Right lobe of liver (tissue), 6 donors: ENCODE measurements at regions not wholly inside any gene's neighbourhood (a gene's known extent, or its start where the extent isn't known, plus 50 kb on each side); places are given as distances from the start of the nearest gene placed in this dataset.
A peak's percentile ranks its signal among the peaks of the same experiment; 100 is the strongest.

ENCODE experiments used
- ATAC-seq, 4 donors: fragments of 200-7000 bp; cut with Tn5 transposase; one replicate each; pipeline ENCODE4 v1.9.1; 2020; ENCODE audit warnings: mild to moderate bottlenecking in 4 of 4, moderate library complexity in 4 of 4
- DNase-seq, 3 donors: peaks; one replicate each; pipeline ENCODE4 v3.0.0-alpha.2; 2020
- H3K27ac ChIP-seq, 3 donors: fragments of 200-600 bp; one replicate each; pipeline ENCODE4 v1.8.0; 2022
- H3K27me3 ChIP-seq, 2 donors: fragments of 200-600 bp; one replicate each; pipeline ENCODE4 v1.8.0; 2022
- H3K36me3 ChIP-seq, 4 donors: fragments of 200-600 bp; sonication (generic) in 1 of 4; one replicate each; pipeline versions ENCODE4 v1.5.1 to v1.8.0; 2017 to 2022; ENCODE audit warnings: control low read depth in 1 of 4
- H3K4me1 ChIP-seq, 4 donors: fragments of 200-600 bp; sonication (generic) in 1 of 4; one replicate each; pipeline versions ENCODE4 v1.5.1 to v1.8.0; 2017 to 2022; ENCODE audit warnings: control low read depth in 1 of 4
- H3K4me3 ChIP-seq, 3 donors: fragments of 200-600 bp; one replicate each; pipeline ENCODE4 v1.8.0; 2022
- H3K9me3 ChIP-seq, 4 donors: fragments of 200-600 bp; sonication (generic) in 1 of 4; one replicate each; pipeline versions ENCODE4 v1.5.1 to v1.8.0; 2017 to 2022; ENCODE audit warnings: control low read depth in 1 of 4
- POLR2A ChIP-seq: fragments of 450-650 bp; IDR thresholded peaks from one replicate; pipeline ENCODE4 v1.6.1; 2017; ENCODE audit warnings: antibody characterized with exemption, mild to moderate bottlenecking
- WGBS: methylation state at CpG from one replicate; pipeline ENCODE4 v1.1.6; 2018; ENCODE audit warnings: low coverage, low lambda C conversion rate; ENCODE audit not compliant: insufficient coverage; ENCODE audit errors: missing lambda C conversion rate; 5-methylcytosine and 5-hydroxymethylcytosine counted together
- intact Hi-C, 2 donors: fragments of 100-400 bp; cut with DNase I; formaldehyde crosslinking; loops; one replicate each; pipeline versions ENCODE4 v1.11.2 to v1.14.1; 2022
- TF ChIP-seq, protein P1 (sequence below), 4 donors: fragments of 200-600 bp in 3 of 4; fragments of 450-650 bp in 1 of 4; IDR thresholded peaks; one replicate each; pipeline versions ENCODE4 v1.5.1 to v1.8.0; 2016 to 2022; ENCODE audit warnings: antibody characterized with exemption in 4 of 4, mild to moderate bottlenecking in 2 of 4
- donor health status: DM: no; HTN: yes; CAD: no.
- donor health status: DM: no; HTN: no; CAD: no.
- donor health status: DM: no; HTN: no; CAD: no.
- donor health status: DM: no; HTN: yes; CAD: no.
- donor health status: DM: no; HTN: yes; CAD: no.

DNA sequence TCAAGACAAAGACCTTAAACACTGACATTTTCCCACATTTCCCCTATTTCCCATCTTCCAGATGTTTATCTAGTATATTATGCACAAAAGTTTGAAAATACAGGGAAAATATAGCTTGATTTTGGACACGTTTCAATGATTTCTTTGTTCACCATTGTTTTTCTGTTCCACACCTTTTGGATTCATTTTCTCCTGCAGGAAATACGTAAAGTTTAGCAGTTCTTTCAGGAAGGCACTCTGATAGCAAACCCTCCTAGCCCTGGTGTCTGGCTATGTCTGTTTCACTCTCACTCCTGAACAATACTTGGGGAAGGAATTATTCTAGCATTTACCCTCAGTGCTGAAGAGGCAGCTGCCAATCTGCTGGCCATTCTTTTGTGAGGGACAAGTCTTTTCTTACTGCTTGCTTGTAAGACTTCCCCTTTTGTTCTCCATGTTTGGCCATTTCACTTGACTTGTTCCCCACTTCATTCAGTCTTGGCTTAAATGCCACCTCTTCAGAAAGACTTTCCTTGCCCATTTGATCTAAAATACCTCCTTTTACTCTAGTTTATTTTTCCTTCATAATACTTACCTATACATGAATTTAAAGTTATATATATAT lies 195.4 kb downstream of the RNF152 start:
- Histone ChIP-seq H3K36me3 (no peaks in the 10 kb centered on the region), H3K27ac (no peak overlapping the region), H3K27me3 (no peaks in the 10 kb centered on the region), H3K9me3 (no peaks in the 10 kb centered on the region), H3K4me1 (no peaks in the 10 kb centered on the region), H3K4me3 (no peak overlapping the region)
- DNase-seq (no peak), ATAC-seq (no peak)
- intact Hi-C loops: no loop called here
- WGBS: 73% methylated on average over 2 of the region's 2 CpGs
- TF ChIP-seq, protein P1, sequence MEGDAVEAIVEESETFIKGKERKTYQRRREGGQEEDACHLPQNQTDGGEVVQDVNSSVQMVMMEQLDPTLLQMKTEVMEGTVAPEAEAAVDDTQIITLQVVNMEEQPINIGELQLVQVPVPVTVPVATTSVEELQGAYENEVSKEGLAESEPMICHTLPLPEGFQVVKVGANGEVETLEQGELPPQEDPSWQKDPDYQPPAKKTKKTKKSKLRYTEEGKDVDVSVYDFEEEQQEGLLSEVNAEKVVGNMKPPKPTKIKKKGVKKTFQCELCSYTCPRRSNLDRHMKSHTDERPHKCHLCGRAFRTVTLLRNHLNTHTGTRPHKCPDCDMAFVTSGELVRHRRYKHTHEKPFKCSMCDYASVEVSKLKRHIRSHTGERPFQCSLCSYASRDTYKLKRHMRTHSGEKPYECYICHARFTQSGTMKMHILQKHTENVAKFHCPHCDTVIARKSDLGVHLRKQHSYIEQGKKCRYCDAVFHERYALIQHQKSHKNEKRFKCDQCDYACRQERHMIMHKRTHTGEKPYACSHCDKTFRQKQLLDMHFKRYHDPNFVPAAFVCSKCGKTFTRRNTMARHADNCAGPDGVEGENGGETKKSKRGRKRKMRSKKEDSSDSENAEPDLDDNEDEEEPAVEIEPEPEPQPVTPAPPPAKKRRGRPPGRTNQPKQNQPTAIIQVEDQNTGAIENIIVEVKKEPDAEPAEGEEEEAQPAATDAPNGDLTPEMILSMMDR (IDR thresholded peaks at IDR 0.05): no peak
- no peak for TF ChIP-seq POLR2A

DNA sequence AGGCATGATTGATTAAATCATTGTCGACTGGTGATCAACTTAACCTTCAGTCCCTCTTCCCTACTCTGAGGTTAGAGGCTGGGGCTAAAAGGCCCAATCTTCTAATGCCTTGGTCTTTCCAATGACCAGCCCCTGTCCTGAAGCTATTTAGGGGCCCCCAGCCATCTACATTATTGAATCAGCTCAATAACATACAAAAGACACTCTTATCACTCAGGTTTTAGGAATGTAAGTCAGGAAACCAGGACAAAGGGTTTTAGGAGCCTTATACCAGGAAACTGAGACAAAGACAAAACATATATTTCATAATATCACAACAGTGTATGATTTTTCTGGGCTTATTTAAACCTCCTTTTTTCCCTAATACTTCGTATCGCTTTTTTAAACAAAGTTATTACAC lies 198.6 kb downstream of the RNF152 start:
- 87% methylated on average over 3 of the region's 3 CpGs for WGBS
- Histone ChIP-seq H3K4me1 (peaks cover 0 to 7% (median 2%) of the 10 kb centered on the region in 4 donors), H3K36me3 (no peaks in the 10 kb centered on the region), H3K27ac (no peak overlapping the region), H3K27me3 (no peaks in the 10 kb centered on the region), H3K4me3 (no peak overlapping the region), H3K9me3 (no peaks in the 10 kb centered on the region)
- intact Hi-C loops: no loop called here
- TF ChIP-seq, protein P1 (IDR thresholded peaks at IDR 0.05): no peak
- TF ChIP-seq POLR2A: no peak
- DNase-seq: no peak
- no peak for ATAC-seq

DNA sequence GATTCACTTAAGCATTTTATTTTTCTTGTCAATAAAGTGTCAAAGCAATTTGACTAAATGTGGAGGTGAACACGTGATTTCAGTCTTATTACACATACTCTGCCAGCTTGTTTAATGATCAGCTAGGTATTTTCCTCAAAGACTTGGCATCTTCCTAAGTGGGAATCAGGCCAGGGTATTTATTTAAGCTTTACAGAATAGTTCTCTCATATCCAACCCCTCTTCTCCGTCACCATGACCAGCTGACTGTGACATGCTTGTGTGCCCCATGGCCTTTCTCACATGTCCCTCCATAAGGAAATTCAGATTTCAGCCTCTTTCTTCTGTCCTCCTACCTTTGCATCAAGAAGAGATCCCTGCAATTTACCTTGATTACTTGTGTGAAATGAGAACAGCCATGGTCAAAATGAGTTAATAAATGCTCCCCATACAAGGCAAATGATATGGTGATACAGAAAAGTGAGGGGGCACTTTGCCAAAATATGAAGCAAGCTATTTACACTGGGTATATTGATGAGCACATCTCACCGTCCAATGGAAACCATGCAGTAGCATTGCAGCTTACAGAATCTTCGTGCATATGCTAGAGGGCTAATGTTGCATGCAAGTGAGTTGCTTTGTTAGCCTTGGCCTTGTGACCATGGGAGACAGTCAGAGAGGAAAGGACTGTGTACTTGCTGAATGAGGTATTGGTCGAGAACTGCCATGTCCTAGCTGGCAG lies 202.2 kb downstream of the RNF152 start:
- Histone ChIP-seq H3K4me1 (peaks cover 0 to 7% (median 2%) of the 10 kb centered on the region in 4 donors), H3K9me3 (no peaks in the 10 kb centered on the region), H3K4me3 (no peak overlapping the region), H3K36me3 (no peaks in the 10 kb centered on the region), H3K27ac (peak overlapping the region; percentile 56 to 93 (median 92)), H3K27me3 (no peaks in the 10 kb centered on the region)
- WGBS: 19% methylated on average over 5 of the region's 5 CpGs
- peak; percentile 86 to 95 (median 91) for ATAC-seq
- TF ChIP-seq, protein P1 (IDR thresholded peaks at IDR 0.05): no peak
- TF ChIP-seq POLR2A: no peak
- peak; percentile 21 to 84 (median 66) for DNase-seq
- intact Hi-C loops: no loop called here

DNA sequence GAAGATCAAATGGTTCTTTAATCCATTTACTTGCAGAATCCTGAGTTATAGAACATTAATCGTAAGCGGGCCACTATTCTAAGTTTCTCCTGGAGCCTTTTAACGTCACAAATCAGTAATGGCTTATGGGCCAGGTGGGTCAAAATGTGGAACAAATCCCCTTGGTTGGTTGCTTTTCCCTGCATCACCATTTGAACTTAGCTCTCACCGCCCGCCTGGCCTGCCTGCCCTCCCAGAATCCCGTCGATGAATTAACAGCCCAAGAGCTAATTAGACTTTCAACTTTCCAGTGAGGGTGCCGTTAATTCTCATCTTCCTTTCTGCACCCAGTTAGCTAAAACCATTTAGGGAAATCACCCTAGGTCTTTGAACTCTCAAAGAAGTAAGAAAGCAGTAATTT lies 205.5 kb downstream of the RNF152 start:
- DNase-seq (no peak), ATAC-seq (no peak)
- Histone ChIP-seq H3K9me3 (no peaks in the 10 kb centered on the region), H3K27me3 (no peaks in the 10 kb centered on the region), H3K27ac (no peak overlapping the region), H3K4me3 (no peak overlapping the region), H3K4me1 (peaks cover 0 to 7% (median 2%) of the 10 kb centered on the region in 4 donors), H3K36me3 (no peaks in the 10 kb centered on the region)
- intact Hi-C loops: no loop called here
- no peak for TF ChIP-seq POLR2A
- TF ChIP-seq, protein P1 (IDR thresholded peaks at IDR 0.05): no peak
- WGBS: 84% methylated on average over 7 of the region's 8 CpGs
